HG02678 (cell line): ENCODE measurements at regions not wholly inside any gene's neighbourhood (a gene's known extent, or its start where the extent isn't known, plus 50 kb on each side); places are given as distances from the start of the nearest gene placed in this dataset.
"Not testable (repeated sequence)": the region's sequence is repeated elsewhere in the genome, so short reads cannot be mapped to it uniquely, and the experiment has no call there.

Experiments used
- ATAC-seq: cut with Tn5 transposase; IDR thresholded peaks from one replicate; pipeline ENCODE4 v1.9.1; 2021; ENCODE audit warnings: mild to moderate bottlenecking, moderate library complexity; ENCODE audit not compliant: unreplicated experiment

GRCh38 chr11:28951191-28951590 is 843.0 kb downstream of the METTL15 start:
- ATAC-seq, result no peak

- ATAC-seq, result no peak
Observed at GRCh38 chr11:28939381-28939780, 831.2 kb downstream of the METTL15 start.

- ATAC-seq, result no peak
Observed at GRCh38 chr11:28938091-28938490, 829.9 kb downstream of the METTL15 start.

GRCh38 chr11:28932940-28933339 is 824.8 kb downstream of the METTL15 start:
- no peak for ATAC-seq

- ATAC-seq, result no peak
Observed at GRCh38 chr11:28924004-28924403, 815.8 kb downstream of the METTL15 start.

GRCh38 chr11:28922386-28922981 is 814.3 kb downstream of the METTL15 start:
- no peak for ATAC-seq

GRCh38 chr11:28919194-28919593 is 811.0 kb downstream of the METTL15 start:
- ATAC-seq, result no peak

GRCh38 chr11:28913883-28914282 is 805.7 kb downstream of the METTL15 start:
- ATAC-seq, result no peak

GRCh38 chr11:28911829-28912228 is 803.6 kb downstream of the METTL15 start:
- no peak for ATAC-seq

GRCh38 chr11:28910926-28911325 is 802.7 kb downstream of the METTL15 start:
- no peak for ATAC-seq

- no peak for ATAC-seq
Observed at GRCh38 chr11:28903716-28904115, 795.5 kb downstream of the METTL15 start.

- no peak for ATAC-seq
Observed at GRCh38 chr11:28900427-28900826, 792.2 kb downstream of the METTL15 start.

GRCh38 chr11:28899706-28900105 is 791.5 kb downstream of the METTL15 start:
- ATAC-seq, result no peak

- not testable (repeated sequence) for ATAC-seq
Observed at GRCh38 chr11:28890601-28891040, 782.4 kb downstream of the METTL15 start.

GRCh38 chr11:28887681-28888080 is 779.5 kb downstream of the METTL15 start:
- ATAC-seq, result no peak

- ATAC-seq, result no peak
Observed at GRCh38 chr11:28879869-28880268, 771.7 kb downstream of the METTL15 start.

GRCh38 chr11:28878025-28878424 is 769.8 kb downstream of the METTL15 start:
- no peak for ATAC-seq

- no peak for ATAC-seq
Observed at GRCh38 chr11:28877340-28877739, 769.2 kb downstream of the METTL15 start.

GRCh38 chr11:28874706-28875105 is 766.5 kb downstream of the METTL15 start:
- ATAC-seq, result no peak

- ATAC-seq, result no peak
Observed at GRCh38 chr11:28871090-28871489, 762.9 kb downstream of the METTL15 start.

- ATAC-seq, result no peak
Observed at GRCh38 chr11:28863422-28863821, 755.2 kb downstream of the METTL15 start.

GRCh38 chr11:28860893-28861292 is 752.7 kb downstream of the METTL15 start:
- ATAC-seq, result no peak

- no peak for ATAC-seq
Observed at GRCh38 chr11:28858076-28858475, 749.9 kb downstream of the METTL15 start.
